SKM-1 (cell line): ENCODE measurements at regions not wholly inside any gene's neighbourhood (a gene's known extent, or its start where the extent isn't known, plus 50 kb on each side); places are given as distances from the start of the nearest gene placed in this dataset.
"Not testable (repeated sequence)": the region's sequence is repeated elsewhere in the genome, so short reads cannot be mapped to it uniquely, and the experiment has no call there.

ENCODE experiments used
- DNase-seq: peaks from one replicate; lab custom pipeline; 2025; ENCODE audit not compliant: unreplicated experiment; lab: John Stamatoyannopoulos, UW

DNA sequence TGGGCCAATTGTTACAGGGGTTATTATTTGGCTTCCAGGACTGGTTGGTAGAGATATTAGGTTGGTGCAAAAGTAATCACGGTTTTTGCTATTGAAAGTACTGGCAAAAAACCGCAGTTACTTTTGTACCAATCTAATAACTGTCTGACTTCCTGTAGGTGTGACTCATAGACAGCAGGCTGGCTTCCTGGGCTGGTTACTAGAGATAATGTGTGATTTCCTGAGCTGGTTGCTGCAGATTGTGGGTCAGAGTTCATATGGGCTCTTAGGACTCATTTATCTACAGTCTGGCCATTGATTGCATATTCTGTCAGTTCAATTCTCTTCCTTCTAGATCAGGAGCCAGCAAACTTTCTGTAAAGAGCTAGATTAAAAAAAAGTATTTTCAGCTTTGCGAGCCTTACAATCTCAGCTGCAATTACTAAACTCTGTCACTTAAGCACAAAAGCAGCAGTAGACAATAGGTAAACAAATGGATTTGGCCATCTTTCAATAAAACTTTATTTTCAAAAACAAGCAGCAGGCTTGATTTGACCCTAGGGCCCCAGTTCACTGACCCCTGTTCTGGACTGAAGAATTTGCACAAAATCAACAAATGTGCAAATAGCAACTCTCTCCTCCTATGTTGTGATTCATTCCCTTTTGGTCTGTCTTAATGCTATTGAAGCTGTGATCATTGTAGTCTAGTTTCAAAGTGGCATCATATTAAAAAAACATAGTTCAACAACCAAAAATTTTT is 50.8 kb upstream of the BOD1L1 start:
- no peak for DNase-seq

DNA sequence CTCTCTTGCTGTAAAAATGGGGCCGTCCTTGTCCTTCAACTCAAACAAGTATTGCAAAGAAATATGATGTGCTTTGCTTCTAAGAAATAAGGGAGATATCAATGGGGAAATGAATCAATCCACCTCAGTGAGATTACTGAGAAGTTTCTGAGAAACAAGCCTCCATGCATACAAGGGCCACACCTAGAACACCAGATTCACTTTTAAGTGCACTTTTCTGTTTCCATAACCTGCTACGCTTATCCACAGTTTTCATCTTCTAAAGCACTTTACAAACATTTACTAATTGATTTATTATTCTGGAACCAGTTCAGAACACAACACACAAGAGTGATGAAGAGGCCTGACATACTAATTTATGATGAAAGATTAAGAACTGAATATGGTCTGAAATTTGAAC is 54.0 kb upstream of the BOD1L1 start:
- DNase-seq, result no peak

DNA sequence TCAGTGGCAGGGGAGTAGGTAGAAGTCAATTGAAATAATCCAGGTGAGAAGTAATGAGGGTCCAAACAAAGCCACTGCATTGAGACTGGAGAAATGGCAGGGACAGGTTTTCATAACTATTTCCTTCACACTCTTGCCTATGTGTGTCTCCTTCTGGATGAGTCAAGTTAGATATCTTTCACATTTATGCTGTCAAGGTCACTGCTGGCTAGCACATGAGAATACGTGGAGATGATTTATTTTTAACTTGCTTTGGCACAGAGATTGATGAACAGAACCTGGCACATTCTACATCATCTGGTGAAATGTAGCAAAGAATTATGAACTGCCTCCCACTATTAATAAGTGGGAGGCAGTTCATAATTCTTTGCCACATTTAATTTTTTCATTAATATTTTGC is 66.7 kb upstream of the BOD1L1 start:
- no peak for DNase-seq

DNA sequence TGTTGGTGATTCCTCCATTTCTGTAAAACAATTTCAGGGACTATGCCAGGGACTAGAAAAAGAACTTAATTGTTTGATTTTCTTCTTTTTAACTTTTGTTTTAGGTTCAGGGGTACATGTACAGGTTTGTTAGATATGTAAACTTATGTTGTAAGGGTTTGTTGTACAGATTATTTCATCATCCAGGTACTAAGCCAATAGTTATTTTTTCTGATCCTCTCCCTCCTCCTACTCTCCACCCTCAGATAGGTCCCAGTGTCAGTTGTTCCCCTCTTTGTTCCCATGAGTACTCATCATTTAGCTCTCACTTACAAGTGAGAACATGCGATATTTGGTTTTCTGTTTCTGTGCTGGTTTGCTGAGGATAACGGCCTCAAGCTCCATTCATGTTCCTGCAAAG is 70.8 kb upstream of the BOD1L1 start:
- no peak for DNase-seq

DNA sequence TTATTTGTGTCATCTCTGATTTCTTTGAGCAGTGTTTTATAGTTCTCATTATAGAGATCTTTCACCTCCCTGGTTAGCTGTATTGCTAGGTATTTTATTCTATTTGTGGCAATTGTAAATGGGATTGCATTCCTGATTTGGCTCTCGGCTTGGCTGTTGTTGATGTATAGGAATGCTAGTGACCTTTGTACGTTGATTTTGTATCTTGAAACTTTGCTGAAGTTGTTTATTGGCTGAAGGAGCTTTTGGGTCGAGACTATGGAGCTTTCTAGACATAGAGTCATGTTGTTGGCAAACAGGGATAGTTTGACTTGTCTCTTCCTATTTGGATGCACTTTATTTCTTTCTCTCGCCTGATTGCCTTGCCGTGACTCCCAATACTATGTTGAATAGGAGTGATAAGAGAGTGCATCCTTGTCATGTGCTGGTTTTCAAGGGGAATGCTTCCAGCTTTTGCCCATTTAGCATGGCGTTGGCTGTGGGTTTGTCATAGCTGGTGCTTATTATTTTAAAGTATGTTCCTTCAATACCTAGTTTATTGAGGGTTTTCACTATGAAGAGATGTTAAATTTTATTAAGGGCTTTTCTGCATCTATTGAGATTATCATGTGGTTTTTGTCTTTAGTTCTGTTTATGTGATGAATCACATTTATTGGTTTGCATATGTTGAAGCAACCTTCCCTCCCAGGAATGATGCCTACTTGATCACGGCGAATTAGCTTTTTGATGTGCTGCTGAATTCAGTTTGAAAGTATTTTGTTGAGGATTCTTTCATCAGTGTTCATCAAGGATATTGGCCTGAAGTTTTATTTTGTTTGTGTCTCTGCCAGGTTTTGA is 72.7 kb upstream of the BOD1L1 start:
- DNase-seq, result no peak

DNA sequence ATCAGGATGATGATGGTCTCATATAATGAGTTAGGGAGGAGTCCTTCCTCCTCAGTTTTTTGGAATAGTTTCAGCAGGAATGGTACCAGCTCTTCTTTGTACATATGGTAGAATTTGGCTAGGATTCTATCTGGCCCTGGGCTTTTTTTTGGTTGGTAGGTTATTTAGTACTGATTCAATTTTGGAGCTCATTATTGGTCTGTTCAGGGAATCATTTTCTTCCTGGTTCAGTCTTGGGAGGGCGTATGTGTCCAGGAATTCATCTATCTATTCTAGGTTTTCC is 73.3 kb upstream of the BOD1L1 start:
- not testable (repeated sequence) for DNase-seq

DNA sequence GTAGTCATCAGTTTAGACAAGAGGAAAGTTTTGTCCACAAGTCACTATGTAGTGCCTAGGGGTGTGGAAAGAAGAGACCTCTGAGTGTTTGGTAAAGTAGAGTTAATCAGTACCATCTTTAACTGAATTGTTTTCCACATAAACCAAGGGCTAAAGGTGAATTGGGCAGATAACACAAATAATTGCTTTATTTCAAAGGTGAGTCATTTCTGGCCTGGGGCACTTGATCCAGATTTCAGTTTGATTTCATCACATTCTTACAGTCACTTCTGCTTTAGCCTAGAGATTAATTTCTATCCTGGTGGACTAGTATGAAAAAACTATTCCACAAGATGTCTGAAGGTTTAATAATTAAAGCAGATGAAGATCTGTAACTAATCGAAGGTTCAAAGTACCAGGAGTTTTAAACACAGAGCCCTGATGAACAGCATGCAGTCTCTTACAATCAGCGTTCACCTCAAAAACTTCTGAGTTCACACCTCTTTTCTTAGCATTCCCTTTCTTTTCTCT is 74.5 kb upstream of the BOD1L1 start:
- DNase-seq, result no peak

DNA sequence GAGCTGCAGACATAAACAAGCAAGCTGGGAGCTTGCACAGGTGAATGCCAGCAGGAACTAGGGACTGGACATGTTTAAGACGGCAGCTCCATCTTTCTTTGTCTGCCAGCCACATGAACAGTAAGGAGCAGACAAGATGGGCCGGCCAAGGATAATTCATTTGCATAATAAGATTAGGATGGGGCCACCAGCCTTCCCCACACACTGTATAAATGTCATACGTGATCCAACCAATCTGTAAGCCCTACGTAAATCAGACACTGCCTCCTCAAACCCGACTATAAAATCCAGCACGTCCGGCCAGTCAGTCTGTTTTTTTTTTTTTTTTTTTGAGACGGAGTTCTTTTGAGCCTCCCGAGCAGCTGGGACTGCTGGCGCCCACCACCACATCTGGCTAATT is 75.6 kb upstream of the BOD1L1 start:
- DNase-seq, result no peak

DNA sequence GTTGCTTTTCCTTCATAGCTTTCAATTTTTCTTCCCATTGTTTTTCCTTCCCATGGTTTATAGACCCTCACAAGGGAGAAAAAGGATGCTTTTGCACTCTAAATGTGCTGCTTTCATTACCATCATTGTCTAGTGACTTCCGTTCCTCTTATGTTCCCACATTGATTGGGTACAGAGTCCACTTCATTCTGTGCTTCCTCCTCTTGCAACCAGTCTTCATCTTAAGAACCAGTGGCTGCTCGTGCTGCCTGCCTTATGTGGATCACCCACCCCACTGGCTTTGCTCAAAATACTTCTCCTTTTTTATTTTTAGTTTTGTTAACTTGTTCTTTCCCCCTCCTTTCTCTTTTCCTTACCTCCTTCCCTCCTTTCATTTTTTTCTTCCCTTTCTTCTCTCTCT is 76.5 kb upstream of the BOD1L1 start:
- peak; percentile 27 for DNase-seq

DNA sequence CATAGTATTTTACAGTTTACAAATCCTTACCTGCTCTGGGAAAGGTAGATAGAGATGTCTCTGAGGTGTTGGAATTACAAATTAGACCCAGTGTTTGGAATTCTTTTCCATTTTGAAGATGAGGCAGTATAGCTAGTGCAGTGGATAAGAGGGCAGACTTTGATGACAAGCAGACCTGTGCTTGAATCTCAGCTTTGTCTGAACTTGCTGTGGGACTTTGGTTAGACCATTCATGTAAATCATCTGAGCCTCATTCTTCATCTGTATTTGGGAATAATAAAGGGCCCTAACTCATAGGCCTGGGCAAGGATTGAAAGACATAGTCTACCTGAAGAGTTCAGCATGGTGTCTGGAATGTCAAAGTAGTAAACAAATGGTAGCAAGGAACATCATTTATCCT is 77.2 kb upstream of the BOD1L1 start:
- DNase-seq, result no peak

DNA sequence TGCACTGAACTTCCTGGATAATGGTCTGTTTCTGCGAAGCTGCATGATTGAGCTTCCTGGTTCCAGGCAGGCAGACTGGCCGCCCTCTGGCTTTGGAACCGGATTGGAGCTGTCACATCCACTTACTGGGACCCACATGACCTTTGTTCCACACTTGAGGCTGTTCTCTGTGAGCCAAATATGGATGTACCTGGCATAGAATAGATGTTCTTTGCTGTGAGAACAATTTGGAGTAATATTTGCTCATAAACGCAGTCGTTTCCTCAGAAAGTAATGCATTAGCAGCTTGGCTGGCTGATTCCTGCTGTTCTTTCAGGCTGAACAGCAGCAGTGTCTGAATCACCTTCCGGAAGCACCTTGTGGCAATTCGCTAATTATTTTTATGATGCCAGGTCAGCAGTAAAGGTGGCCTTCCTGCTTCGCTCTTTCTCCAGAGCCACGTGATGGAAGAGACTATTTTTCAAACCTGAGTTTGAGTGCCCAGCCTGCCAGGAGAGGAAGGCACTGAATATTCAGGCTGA is 78.1 kb upstream of the BOD1L1 start:
- DNase-seq, result no peak

DNA sequence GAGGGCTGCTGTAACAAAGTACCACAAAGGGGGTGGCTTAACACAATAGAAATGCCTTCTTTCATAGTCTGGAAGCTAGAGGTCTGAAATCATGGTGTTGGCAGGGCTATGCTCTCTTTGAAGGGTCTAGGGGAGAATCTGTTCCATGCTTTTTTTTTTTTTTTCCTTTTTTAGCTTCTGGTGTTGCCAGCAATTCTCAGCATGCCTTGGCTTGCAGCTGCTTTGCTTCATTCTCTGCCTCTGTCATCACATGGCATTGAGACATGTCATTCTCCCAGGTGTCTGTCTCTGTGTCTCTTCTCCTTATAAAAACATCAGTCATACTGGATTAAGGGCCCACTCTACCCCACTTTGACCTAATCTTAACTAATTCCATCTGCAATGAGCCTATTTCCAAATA is 78.6 kb upstream of the BOD1L1 start:
- DNase-seq, result no peak

DNA sequence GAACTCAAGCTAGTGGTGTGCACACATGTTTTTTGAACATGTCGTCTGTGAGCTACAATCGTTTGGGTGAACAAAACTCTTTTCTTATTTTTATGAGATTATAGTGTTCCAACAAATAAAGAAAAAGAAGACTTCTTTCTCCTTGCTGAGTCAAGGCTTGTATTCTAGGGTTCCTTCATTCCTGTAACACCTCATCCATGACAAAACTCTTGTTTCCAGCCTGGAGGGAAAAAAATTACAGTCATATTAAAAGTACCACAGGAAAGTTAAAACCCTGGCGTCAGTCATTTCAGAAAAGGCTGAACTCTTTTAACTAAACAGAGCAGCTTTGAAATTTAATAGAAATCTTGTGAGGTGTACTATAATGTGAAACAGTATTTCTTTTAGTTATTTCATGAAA is 79.2 kb upstream of the BOD1L1 start:
- no peak for DNase-seq

DNA sequence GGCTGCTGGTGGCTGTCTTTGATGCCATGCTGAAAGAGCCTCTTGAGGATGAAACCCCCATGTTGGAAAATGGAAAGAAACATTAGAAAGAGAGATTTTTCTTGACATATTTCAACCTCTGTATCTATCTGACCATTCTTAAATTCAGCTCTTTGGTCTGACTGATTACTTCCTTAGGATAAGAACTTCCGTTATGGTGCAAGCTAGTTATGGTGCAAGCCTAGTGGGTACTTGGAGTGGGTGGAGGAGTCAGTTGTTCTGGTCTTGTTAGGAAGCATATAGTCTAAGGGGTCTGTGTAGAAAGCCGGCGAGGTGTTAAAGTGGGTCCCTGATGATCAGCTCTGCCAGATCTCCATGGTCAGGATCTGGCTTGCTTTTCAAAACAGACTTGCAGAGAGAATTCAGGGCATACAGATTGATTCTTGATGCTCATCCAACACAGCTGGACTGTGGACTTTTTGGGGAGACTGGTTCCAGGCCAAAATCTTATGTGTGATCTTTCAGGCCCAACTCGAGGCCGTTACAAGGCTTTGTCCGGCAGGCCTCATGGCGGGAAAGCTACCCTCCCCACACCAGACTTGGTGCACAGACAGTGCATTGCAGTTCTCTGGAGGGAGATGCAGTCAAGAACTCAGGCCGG is 82.8 kb upstream of the BOD1L1 start:
- no peak for DNase-seq

DNA sequence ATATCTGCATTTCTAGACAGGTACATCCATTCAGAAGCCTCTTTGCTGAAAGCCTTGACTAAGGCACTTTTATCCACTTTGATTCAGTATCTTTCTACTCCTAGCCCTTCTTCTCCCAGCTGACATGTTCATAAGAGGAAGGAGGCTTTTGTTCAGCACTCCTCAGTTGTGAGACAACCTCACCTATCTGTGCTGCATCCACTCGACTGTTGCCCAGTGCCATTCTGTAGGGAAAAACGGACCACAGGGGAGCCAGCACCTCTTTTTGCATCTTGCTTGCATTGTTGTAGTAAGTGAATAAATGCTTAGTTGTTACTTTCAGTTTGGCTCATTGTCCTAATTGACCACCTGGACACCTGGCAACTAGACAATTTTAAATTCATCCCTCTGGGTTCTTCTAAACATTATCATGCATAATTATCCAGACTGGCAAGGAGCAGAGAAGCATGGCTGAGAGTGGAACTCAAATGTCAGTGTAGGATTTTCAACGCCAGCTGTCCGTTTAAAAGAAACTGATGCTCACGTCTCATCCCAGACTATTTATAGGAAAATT is 83.8 kb upstream of the BOD1L1 start:
- DNase-seq, result no peak

DNA sequence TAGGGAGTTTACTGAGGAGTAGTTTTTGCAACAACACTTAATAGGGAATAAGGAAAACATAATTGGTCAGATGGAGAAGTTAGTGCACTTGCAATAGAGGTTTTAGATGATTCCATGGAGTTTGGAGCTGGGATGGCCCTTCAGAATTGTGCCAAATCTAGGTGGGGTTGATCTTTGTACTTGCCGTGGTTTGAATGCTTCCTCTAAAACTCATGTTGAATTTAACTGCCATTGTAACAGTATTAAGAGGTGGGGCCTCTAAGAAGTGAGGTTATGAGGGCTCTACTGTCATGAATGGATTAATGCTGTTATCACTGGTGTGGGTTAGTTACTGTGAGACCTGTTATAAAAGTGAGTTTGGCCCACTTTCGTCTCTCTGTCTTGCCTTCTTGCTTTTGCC is 94.4 kb upstream of the BOD1L1 start:
- no peak for DNase-seq

DNA sequence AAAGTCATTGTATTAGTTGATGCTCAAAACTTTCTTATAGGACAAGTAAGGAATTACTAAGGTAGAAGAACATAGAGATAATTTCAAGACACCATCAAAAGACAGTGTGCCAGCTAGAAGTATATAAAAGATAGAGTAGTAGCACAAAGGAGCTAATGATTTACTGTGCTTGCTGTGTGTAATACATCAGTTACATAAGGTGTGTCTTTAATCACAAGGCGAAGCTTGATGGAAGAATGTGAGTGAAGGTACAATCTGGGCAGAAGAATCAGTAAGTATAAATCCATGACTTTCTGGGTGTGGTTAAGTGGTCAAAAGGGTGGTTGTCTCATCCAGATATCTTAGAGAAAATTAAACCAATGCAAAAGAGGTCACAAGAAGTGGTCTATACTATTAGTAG is 95.1 kb upstream of the BOD1L1 start:
- no peak for DNase-seq

DNA sequence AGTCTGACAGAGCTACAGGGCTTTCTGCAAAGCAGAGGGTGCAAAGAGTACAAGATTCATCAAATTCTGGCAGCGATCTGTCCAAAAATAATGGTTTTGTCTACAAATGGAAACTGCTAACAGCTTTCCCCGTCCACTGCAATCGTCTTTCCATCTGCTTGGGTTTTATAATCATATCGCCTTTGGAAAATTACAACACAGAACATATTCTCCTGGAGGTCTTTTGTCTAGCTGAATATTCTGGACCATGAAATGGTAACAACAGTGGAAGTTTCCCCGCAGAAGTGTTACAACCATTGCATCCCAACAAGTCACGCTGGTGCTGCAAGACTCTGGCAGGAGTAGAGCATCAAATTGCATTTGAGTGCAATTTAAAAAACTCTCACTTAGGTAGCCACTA is 101.2 kb upstream of the BOD1L1 start:
- DNase-seq, result no peak

DNA sequence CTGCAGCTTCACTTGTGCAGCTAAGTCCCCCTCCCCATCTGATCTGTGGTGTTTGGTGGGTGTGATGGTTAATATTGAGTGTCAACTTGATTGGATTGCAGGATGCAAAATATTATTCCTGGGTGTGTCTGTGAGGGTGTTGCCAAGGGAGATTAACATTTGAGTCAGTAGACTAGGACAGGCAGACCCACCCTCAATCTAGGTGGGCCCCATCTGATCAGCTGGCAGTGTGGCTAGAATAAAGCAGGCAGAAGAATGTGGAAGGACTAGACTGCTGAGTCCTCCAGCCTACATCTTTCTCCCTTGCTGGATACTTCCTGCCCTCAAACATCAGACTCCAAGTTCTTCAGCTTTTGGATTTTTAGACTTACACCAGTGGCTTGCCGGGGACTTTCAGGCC is 103.5 kb upstream of the BOD1L1 start:
- no peak for DNase-seq

DNA sequence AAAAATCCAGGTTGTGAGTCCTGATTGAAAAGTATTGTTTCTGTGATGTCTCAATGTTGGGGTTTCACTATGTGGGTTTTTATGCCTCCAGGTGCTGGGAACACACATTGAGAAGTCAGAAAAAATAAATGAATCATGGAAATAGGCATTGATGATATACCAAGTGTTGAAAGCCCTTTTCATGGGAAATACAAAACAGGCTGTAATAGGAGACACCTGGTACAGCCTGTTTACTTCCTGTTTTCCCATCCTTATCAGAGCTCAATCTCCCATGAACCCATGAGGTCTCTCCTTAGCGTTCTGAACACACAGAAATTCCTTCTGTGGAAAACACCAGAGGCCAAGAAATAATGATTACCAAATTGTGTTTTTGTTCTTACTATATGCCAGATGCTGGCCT is 106.3 kb upstream of the BOD1L1 start:
- no peak for DNase-seq

DNA sequence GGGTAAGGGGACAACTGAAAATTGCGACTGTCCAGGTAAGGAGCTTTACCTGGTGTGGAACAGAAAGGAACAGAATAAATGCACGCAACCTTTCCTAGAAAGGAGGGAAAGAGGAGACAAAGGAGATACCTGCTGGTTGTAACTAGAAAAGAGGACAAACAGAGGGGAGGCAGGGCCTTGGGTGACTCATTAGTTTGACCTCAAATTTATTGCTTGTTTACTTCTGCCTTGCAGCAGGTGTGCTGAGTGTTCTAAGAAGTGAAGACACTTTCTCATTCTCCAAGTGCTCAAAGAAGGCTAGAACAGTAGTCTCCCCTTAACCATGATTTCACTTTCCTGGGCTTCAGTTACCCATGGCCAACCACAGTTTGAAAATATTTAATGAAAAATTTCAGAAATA is 123.1 kb upstream of the BOD1L1 start:
- DNase-seq, result no peak

DNA sequence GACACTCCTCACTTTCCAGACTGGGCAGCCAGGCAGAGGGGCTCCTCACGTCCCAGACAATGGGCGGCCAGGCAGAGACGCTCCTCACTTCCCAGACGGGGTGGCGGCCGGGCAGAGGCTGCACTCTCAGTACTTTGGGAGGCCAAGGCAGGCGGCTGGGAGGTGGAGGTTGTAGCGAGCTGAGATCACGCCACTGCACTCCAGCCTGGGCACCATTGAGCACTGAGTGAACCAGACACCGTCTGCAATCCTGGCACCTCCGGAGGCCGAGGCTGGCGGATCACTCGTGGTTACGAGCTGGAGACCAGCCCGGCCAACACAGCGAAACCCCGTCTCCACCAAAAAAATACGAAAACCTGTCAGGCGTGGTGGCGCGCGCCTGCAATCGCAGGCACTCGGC is 134.1 kb upstream of the BOD1L1 start:
- not testable (repeated sequence) for DNase-seq
